Nephron (organoid): ENCODE measurements at regions not wholly inside any gene's neighbourhood (a gene's known extent, or its start where the extent isn't known, plus 50 kb on each side); places are given as distances from the start of the nearest gene placed in this dataset.

ENCODE experiments used
- H3K27ac Mint-ChIP-seq, 3 experiments: 2 replicates each; pipeline ENCODE4 v1.8.0; 2020; ENCODE audit warnings: mixed read lengths in 3 of 3, mild to moderate bottlenecking in 2 of 3, moderate library complexity in 1 of 3
- H3K27me3 Mint-ChIP-seq: 2 replicates; pipeline ENCODE4 v1.8.0; 2021; ENCODE audit warnings: low read depth, mild to moderate bottlenecking, moderate library complexity, mixed read lengths
- H3K36me3 Mint-ChIP-seq: 2 replicates; pipeline ENCODE4 v1.8.0; 2020; ENCODE audit warnings: low read depth, mixed read lengths
- H3K4me1 Mint-ChIP-seq: 2 replicates; pipeline ENCODE4 v1.8.0; 2020; ENCODE audit warnings: mixed read lengths
- H3K4me3 Mint-ChIP-seq, 3 experiments: 2 replicates each; pipeline ENCODE4 v1.8.0; 2020; ENCODE audit warnings: mild to moderate bottlenecking in 3 of 3, mixed read lengths in 3 of 3, moderate library complexity in 2 of 3
- H3K9me3 Mint-ChIP-seq: 2 replicates; pipeline ENCODE4 v1.8.0; 2020; ENCODE audit warnings: mixed read lengths
- TF ChIP-seq, protein P1 (sequence below), 3 experiments: fragments of 200-600 bp; sonication (generic); IDR thresholded peaks; one replicate each; pipeline ENCODE4 v1.5.0; 2021; ENCODE audit warnings: antibody characterized with exemption in 3 of 3; ENCODE audit not compliant: unreplicated experiment in 3 of 3

DNA sequence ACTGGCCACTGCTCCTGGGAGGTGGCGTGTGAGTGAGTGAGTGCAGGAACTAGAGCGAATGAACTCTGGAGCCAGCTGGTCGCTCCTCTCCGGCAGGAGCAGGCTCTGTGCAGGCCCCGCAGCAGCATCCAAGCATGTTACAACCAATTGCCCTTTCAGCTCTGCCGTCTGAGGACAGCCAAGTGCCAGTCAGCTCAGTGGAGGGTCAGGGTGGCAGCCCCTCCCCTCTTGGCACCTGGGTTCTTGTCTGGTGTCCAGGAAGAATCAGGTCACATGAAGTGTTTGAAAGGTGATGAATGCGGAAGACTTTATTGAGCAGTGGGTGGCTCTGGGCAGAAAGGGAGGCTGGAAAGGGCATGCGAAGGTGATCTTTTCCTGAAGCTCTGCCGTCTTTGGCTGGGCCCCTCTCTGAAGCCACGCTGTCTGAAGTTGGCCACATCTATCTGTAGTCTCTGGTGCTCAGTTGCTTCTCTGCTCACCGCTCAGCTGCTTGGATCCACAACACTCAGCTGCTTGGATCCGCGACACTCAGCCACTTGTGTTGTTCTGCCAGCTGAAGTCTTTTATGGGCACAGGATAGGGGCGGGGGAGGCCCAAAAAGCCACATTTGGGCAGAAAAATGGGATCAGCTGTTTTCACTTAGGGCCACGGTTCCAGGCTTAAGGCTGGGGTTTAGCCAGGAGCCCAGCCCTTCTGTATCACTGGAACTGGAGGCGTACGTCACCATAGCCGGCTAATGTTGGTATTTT, 139.8 kb downstream of the ADSS2 start:
- Mint-ChIP-seq H3K9me3 (peaks cover 17% of the 10 kb centered on the region), H3K27ac (peak overlapping the region; percentile 21 to 60 (median 46)), H3K36me3 (no peaks in the 10 kb centered on the region), H3K27me3 (peaks cover 4% of the 10 kb centered on the region), H3K4me3 (no peak overlapping the region), H3K4me1 (peaks cover 13% of the 10 kb centered on the region)
- TF ChIP-seq, protein P1, sequence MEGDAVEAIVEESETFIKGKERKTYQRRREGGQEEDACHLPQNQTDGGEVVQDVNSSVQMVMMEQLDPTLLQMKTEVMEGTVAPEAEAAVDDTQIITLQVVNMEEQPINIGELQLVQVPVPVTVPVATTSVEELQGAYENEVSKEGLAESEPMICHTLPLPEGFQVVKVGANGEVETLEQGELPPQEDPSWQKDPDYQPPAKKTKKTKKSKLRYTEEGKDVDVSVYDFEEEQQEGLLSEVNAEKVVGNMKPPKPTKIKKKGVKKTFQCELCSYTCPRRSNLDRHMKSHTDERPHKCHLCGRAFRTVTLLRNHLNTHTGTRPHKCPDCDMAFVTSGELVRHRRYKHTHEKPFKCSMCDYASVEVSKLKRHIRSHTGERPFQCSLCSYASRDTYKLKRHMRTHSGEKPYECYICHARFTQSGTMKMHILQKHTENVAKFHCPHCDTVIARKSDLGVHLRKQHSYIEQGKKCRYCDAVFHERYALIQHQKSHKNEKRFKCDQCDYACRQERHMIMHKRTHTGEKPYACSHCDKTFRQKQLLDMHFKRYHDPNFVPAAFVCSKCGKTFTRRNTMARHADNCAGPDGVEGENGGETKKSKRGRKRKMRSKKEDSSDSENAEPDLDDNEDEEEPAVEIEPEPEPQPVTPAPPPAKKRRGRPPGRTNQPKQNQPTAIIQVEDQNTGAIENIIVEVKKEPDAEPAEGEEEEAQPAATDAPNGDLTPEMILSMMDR (IDR thresholded peaks at IDR 0.05; ENCODE audit: unreplicated experiment in 3 of 3), result no peak

DNA sequence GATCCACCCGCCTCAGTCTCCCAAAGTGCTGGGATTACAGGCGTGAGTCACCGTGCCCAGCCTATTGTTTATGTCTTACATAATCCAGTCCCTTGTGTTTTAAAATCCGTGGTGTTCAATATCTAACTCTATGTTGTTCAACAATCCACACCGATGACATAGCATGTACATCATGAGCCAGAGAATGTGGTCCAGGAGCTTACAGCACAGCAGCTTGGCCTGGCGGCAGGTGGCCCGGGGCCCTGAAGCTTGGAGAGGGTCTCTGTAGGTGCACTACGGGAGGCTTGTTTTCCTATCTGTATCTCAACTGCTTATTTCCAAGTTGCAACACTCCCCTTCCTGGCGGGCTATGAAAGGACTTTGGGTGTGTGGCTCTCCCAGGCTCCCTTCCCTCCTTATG, 138.4 kb downstream of the ADSS2 start:
- Mint-ChIP-seq H3K36me3 (no peaks in the 10 kb centered on the region), H3K9me3 (peaks cover 8% of the 10 kb centered on the region), H3K4me1 (peaks cover 13% of the 10 kb centered on the region), H3K27ac (no peak overlapping the region), H3K4me3 (no peak overlapping the region), H3K27me3 (peaks cover 4% of the 10 kb centered on the region)
- TF ChIP-seq, protein P1 (IDR thresholded peaks at IDR 0.05; ENCODE audit: unreplicated experiment in 3 of 3), result no peak

DNA sequence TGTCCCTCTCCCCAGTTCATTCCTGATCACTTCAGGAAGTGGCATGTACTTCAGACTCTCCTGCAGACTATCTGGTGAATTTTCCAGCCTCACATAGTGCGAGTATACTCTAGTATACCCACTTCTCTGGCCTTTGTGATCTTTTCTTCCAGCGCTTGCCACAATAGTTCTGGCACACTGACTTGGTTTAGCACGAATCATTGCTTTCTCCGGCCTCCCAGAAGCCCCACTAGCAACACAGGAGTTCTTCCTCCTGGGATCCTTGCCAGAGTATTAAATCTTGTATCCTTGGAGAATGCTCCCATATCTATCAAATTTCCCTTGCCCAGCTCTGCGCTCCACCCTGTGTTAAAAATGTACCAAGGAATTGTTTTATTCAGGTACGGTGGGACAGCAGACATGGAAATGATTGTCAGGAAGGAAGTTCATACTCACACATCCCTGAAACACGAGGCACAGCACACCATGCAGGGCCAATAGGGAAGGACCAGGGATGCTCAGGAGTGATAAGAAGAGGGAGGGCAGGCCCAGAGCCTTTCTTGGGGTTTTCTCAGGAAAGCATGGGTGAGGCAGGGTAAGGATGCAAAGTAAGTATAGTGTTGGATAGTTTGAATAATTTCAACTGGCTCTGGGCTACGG, 136.7 kb downstream of the ADSS2 start:
- H3K4me3 Mint-ChIP-seq, result no peak overlapping the region
- H3K27me3 Mint-ChIP-seq, result peaks cover 4% of the 10 kb centered on the region
- H3K4me1 Mint-ChIP-seq, result peaks cover 13% of the 10 kb centered on the region
- H3K36me3 Mint-ChIP-seq, result no peaks in the 10 kb centered on the region
- TF ChIP-seq, protein P1 (IDR thresholded peaks at IDR 0.05; ENCODE audit: unreplicated experiment in 3 of 3), result no peak
- H3K9me3 Mint-ChIP-seq, result no peaks in the 10 kb centered on the region
- H3K27ac Mint-ChIP-seq, result no peak overlapping the region

DNA sequence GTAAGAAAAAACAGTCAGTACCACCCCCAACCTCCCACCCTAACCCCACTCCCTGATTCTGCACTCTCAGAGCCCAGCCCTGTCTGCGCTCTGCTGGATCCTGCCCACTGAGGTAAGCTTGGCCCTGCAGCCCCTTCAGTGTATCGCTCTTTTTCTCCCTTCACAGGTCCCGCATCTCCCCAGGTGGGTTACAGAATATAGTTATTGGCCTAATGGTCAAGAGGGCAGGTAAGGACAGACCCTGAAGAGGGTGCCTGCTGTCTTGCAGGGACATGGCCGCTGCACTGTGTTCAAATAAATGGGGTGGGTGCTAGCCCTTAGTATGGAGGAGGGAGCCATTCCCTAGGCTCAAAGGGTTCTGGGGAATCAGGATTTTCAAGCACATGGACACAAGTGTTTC, 135.7 kb downstream of the ADSS2 start:
- no peaks in the 10 kb centered on the region for H3K9me3 Mint-ChIP-seq
- TF ChIP-seq, protein P1 (IDR thresholded peaks at IDR 0.05; ENCODE audit: unreplicated experiment in 3 of 3), result no peak
- no peaks in the 10 kb centered on the region for H3K36me3 Mint-ChIP-seq
- H3K27ac Mint-ChIP-seq, result no peak overlapping the region
- H3K4me1 Mint-ChIP-seq, result peaks cover 13% of the 10 kb centered on the region
- H3K4me3 Mint-ChIP-seq, result no peak overlapping the region
- H3K27me3 Mint-ChIP-seq, result peaks cover 4% of the 10 kb centered on the region

DNA sequence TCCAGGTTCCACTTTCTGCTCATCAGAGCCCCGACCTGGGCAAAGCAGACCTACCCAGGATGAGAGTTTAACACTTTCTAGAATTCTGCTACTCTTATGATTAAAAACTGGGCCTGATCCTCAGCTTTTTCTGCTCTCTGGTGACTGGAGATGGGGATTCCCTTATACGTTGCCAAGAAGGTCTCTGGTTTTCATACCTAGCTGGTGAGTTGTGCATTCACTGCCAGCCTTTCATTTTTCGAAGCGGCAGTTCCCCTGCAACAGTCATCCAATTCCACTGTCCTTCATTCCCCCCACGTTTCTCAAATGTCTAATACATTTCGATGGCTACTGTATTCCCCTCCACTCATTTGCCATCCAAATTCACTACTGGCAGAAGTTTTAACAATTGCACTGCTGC, 135.3 kb downstream of the ADSS2 start:
- H3K4me1 Mint-ChIP-seq, result peaks cover 13% of the 10 kb centered on the region

More for the DNA sequence above, 135.3 kb downstream of the ADSS2 start:
- Mint-ChIP-seq H3K36me3 (no peaks in the 10 kb centered on the region), H3K9me3 (no peaks in the 10 kb centered on the region), H3K27me3 (peaks cover 4% of the 10 kb centered on the region), H3K4me3 (no peak overlapping the region), H3K27ac (no peak overlapping the region)
- TF ChIP-seq, protein P1 (IDR thresholded peaks at IDR 0.05; ENCODE audit: unreplicated experiment in 3 of 3), result no peak
